ENCODE measurements at regions not wholly inside any gene's neighbourhood (a gene's known extent, or its start where the extent isn't known, plus 50 kb on each side); places are given as distances from the start of the nearest gene placed in this dataset.

GRCh38 chr10:94146313-94146712, 152.6 kb downstream of the PLCE1 start:
- Histone ChIP-seq H3K56ac (ENCODE audit: low read length) (no peak overlapping the region), H3K79me1 (ENCODE audit: low read length) (no peaks in the 10 kb centered on the region), H3K4me1 (ENCODE audit: control insufficient read depth, low read depth, low read length) (no peaks in the 10 kb centered on the region), H3K27me3 (ENCODE audit: insufficient read depth, low read length, poor library complexity) (no peaks in the 10 kb centered on the region), H2BK120ac (ENCODE audit: low read depth, low read length) (no peak overlapping the region), H3K18ac (ENCODE audit: low read length) (no peak overlapping the region), H2BK15ac (replicated peaks; ENCODE audit: low read depth) (no peak overlapping the region), H4K8ac (ENCODE audit: low read depth, low read length) (no peak overlapping the region), H4K5ac (ENCODE audit: low read length) (no peak overlapping the region), H3K9ac (ENCODE audit: low read length) (no peak overlapping the region), H2BK5ac (ENCODE audit: low read length) (no peak overlapping the region), H2AK5ac (ENCODE audit: low read length) (no peak overlapping the region), H3K27ac (ENCODE audit: low read depth, low read length) (no peak overlapping the region), H3K4me3 (ENCODE audit: low read length) (no peak overlapping the region), H3K4ac (ENCODE audit: low read depth, low read length) (no peak overlapping the region), H3K79me2 (ENCODE audit: control insufficient read depth, insufficient read depth, low read length) (no peaks in the 10 kb centered on the region), H3K36me3 (ENCODE audit: control insufficient read depth, insufficient read depth, low read length) (no peaks in the 10 kb centered on the region), H3K23ac (ENCODE audit: low read length) (no peak overlapping the region), H3K4me2 (ENCODE audit: low read length) (no peak overlapping the region)
- no peak for DNase-seq
- no CpG with 5 or more reads among the region's 8 CpGs for WGBS (ENCODE audit: extremely low coverage, insufficient coverage, low lambda C conversion rate)

GRCh38 chr10:94146746-94147145, 153.0 kb downstream of the PLCE1 start:
- Histone ChIP-seq H3K4ac (ENCODE audit: low read depth, low read length) (no peak overlapping the region), H3K27me3 (ENCODE audit: insufficient read depth, low read length, poor library complexity) (no peaks in the 10 kb centered on the region), H2BK15ac (replicated peaks; ENCODE audit: low read depth) (no peak overlapping the region), H3K9ac (ENCODE audit: low read length) (no peak overlapping the region), H3K27ac (ENCODE audit: low read depth, low read length) (no peak overlapping the region), H3K79me2 (ENCODE audit: control insufficient read depth, insufficient read depth, low read length) (no peaks in the 10 kb centered on the region), H2BK120ac (ENCODE audit: low read depth, low read length) (no peak overlapping the region), H2AK5ac (ENCODE audit: low read length) (no peak overlapping the region), H3K79me1 (ENCODE audit: low read length) (no peaks in the 10 kb centered on the region), H3K36me3 (ENCODE audit: control insufficient read depth, insufficient read depth, low read length) (no peaks in the 10 kb centered on the region), H3K4me3 (ENCODE audit: low read length) (no peak overlapping the region), H3K4me1 (ENCODE audit: control insufficient read depth, low read depth, low read length) (no peaks in the 10 kb centered on the region), H3K23ac (ENCODE audit: low read length) (no peak overlapping the region), H3K18ac (ENCODE audit: low read length) (no peak overlapping the region), H4K5ac (ENCODE audit: low read length) (no peak overlapping the region), H3K4me2 (ENCODE audit: low read length) (no peak overlapping the region), H3K56ac (ENCODE audit: low read length) (no peak overlapping the region), H4K8ac (ENCODE audit: low read depth, low read length) (no peak overlapping the region), H2BK5ac (ENCODE audit: low read length) (no peak overlapping the region)
- no peak for DNase-seq
- no CpG with 5 or more reads among the region's 5 CpGs for WGBS (ENCODE audit: extremely low coverage, insufficient coverage, low lambda C conversion rate)

GRCh38 chr10:94149702-94150101, 156.0 kb downstream of the PLCE1 start:
- no CpG with 5 or more reads among the region's 2 CpGs for WGBS (ENCODE audit: extremely low coverage, insufficient coverage, low lambda C conversion rate)
- Histone ChIP-seq H2BK5ac (ENCODE audit: low read length) (no peak overlapping the region), H3K4me3 (ENCODE audit: low read length) (no peak overlapping the region), H2BK120ac (ENCODE audit: low read depth, low read length) (no peak overlapping the region), H3K23ac (ENCODE audit: low read length) (no peak overlapping the region), H3K18ac (ENCODE audit: low read length) (no peak overlapping the region), H3K4me1 (ENCODE audit: control insufficient read depth, low read depth, low read length) (no peaks in the 10 kb centered on the region), H4K8ac (ENCODE audit: low read depth, low read length) (no peak overlapping the region), H3K27ac (ENCODE audit: low read depth, low read length) (no peak overlapping the region), H3K4me2 (ENCODE audit: low read length) (no peak overlapping the region), H3K36me3 (ENCODE audit: control insufficient read depth, insufficient read depth, low read length) (no peaks in the 10 kb centered on the region), H3K79me1 (ENCODE audit: low read length) (no peaks in the 10 kb centered on the region), H3K4ac (ENCODE audit: low read depth, low read length) (no peak overlapping the region), H2AK5ac (ENCODE audit: low read length) (no peak overlapping the region), H4K5ac (ENCODE audit: low read length) (no peak overlapping the region), H3K79me2 (ENCODE audit: control insufficient read depth, insufficient read depth, low read length) (no peaks in the 10 kb centered on the region), H3K56ac (ENCODE audit: low read length) (no peak overlapping the region), H3K27me3 (ENCODE audit: insufficient read depth, low read length, poor library complexity) (no peaks in the 10 kb centered on the region), H2BK15ac (replicated peaks; ENCODE audit: low read depth) (no peak overlapping the region), H3K9ac (ENCODE audit: low read length) (no peak overlapping the region)
- no peak for DNase-seq

- no peak overlapping the region for H3K27ac ChIP-seq (ENCODE audit: low read depth, low read length)
- H3K18ac ChIP-seq (ENCODE audit: low read length): no peak overlapping the region
- H4K8ac ChIP-seq (ENCODE audit: low read depth, low read length): no peak overlapping the region
- H4K5ac ChIP-seq (ENCODE audit: low read length): no peak overlapping the region
- H3K4me1 ChIP-seq (ENCODE audit: control insufficient read depth, low read depth, low read length): no peaks in the 10 kb centered on the region
- no peak overlapping the region for H3K4ac ChIP-seq (ENCODE audit: low read depth, low read length)
- no peaks in the 10 kb centered on the region for H3K79me1 ChIP-seq (ENCODE audit: low read length)
- WGBS (ENCODE audit: extremely low coverage, insufficient coverage, low lambda C conversion rate): no CpG with 5 or more reads among the region's 1 CpG
- H3K56ac ChIP-seq (ENCODE audit: low read length): no peak overlapping the region
- H3K4me3 ChIP-seq (ENCODE audit: low read length): no peak overlapping the region
- H2BK120ac ChIP-seq (ENCODE audit: low read depth, low read length): no peak overlapping the region
- no peak overlapping the region for H2BK15ac ChIP-seq (replicated peaks; ENCODE audit: low read depth)
- no peak overlapping the region for H3K23ac ChIP-seq (ENCODE audit: low read length)
- peak; percentile 40 for DNase-seq
- H3K9ac ChIP-seq (ENCODE audit: low read length): no peak overlapping the region
- H3K79me2 ChIP-seq (ENCODE audit: control insufficient read depth, insufficient read depth, low read length): no peaks in the 10 kb centered on the region
- no peak overlapping the region for H2AK5ac ChIP-seq (ENCODE audit: low read length)
- H3K27me3 ChIP-seq (ENCODE audit: insufficient read depth, low read length, poor library complexity): no peaks in the 10 kb centered on the region
- no peaks in the 10 kb centered on the region for H3K36me3 ChIP-seq (ENCODE audit: control insufficient read depth, insufficient read depth, low read length)
- no peak overlapping the region for H3K4me2 ChIP-seq (ENCODE audit: low read length)
- H2BK5ac ChIP-seq (ENCODE audit: low read length): no peak overlapping the region
Observed at GRCh38 chr10:94150541-94151184, 156.9 kb downstream of the PLCE1 start.

GRCh38 chr10:94155722-94156271, 162.1 kb downstream of the PLCE1 start:
- Histone ChIP-seq H3K9ac (ENCODE audit: low read length) (no peak overlapping the region), H3K27me3 (ENCODE audit: insufficient read depth, low read length, poor library complexity) (no peaks in the 10 kb centered on the region), H3K36me3 (ENCODE audit: control insufficient read depth, insufficient read depth, low read length) (no peaks in the 10 kb centered on the region), H3K27ac (ENCODE audit: low read depth, low read length) (no peak overlapping the region), H3K18ac (ENCODE audit: low read length) (no peak overlapping the region), H3K79me2 (ENCODE audit: control insufficient read depth, insufficient read depth, low read length) (no peaks in the 10 kb centered on the region), H4K8ac (ENCODE audit: low read depth, low read length) (no peak overlapping the region), H3K56ac (ENCODE audit: low read length) (no peak overlapping the region), H2BK120ac (ENCODE audit: low read depth, low read length) (no peak overlapping the region), H2BK5ac (ENCODE audit: low read length) (no peak overlapping the region), H2BK15ac (replicated peaks; ENCODE audit: low read depth) (no peak overlapping the region), H3K4me2 (ENCODE audit: low read length) (no peak overlapping the region), H3K23ac (ENCODE audit: low read length) (no peak overlapping the region), H4K5ac (ENCODE audit: low read length) (no peak overlapping the region), H2AK5ac (ENCODE audit: low read length) (no peak overlapping the region), H3K4me3 (ENCODE audit: low read length) (no peak overlapping the region), H3K4me1 (ENCODE audit: control insufficient read depth, low read depth, low read length) (no peaks in the 10 kb centered on the region), H3K4ac (ENCODE audit: low read depth, low read length) (no peak overlapping the region), H3K79me1 (ENCODE audit: low read length) (no peaks in the 10 kb centered on the region)
- no CpG with 5 or more reads among the region's 4 CpGs for WGBS (ENCODE audit: extremely low coverage, insufficient coverage, low lambda C conversion rate)
- no peak for DNase-seq

- Histone ChIP-seq H4K5ac (ENCODE audit: low read length) (no peak overlapping the region), H3K27ac (ENCODE audit: low read depth, low read length) (no peak overlapping the region), H3K27me3 (ENCODE audit: insufficient read depth, low read length, poor library complexity) (no peaks in the 10 kb centered on the region), H3K4me3 (ENCODE audit: low read length) (no peak overlapping the region), H3K9ac (ENCODE audit: low read length) (no peak overlapping the region), H3K4ac (ENCODE audit: low read depth, low read length) (no peak overlapping the region), H3K79me1 (ENCODE audit: low read length) (no peaks in the 10 kb centered on the region), H3K4me1 (ENCODE audit: control insufficient read depth, low read depth, low read length) (no peaks in the 10 kb centered on the region), H3K4me2 (ENCODE audit: low read length) (no peak overlapping the region), H2BK120ac (ENCODE audit: low read depth, low read length) (no peak overlapping the region), H3K36me3 (ENCODE audit: control insufficient read depth, insufficient read depth, low read length) (no peaks in the 10 kb centered on the region), H3K79me2 (ENCODE audit: control insufficient read depth, insufficient read depth, low read length) (no peaks in the 10 kb centered on the region), H2BK5ac (ENCODE audit: low read length) (no peak overlapping the region), H2BK15ac (replicated peaks; ENCODE audit: low read depth) (no peak overlapping the region), H3K56ac (ENCODE audit: low read length) (no peak overlapping the region), H4K8ac (ENCODE audit: low read depth, low read length) (no peak overlapping the region), H3K18ac (ENCODE audit: low read length) (no peak overlapping the region), H3K23ac (ENCODE audit: low read length) (no peak overlapping the region), H2AK5ac (ENCODE audit: low read length) (no peak overlapping the region)
- no CpG with 5 or more reads among the region's 3 CpGs for WGBS (ENCODE audit: extremely low coverage, insufficient coverage, low lambda C conversion rate)
- DNase-seq: no peak
Observed at GRCh38 chr10:94156453-94156852, 162.7 kb downstream of the PLCE1 start.
